Right ventricle myocardium superior (tissue), 1 donor: ENCODE measurements at regions not wholly inside any gene's neighbourhood (a gene's known extent, or its start where the extent isn't known, plus 50 kb on each side); places are given as distances from the start of the nearest gene placed in this dataset.

ENCODE experiments used
- ATAC-seq: fragments of 200-7000 bp; cut with Tn5 transposase; one replicate; pipeline ENCODE4 v1.9.1; 2020; ENCODE audit warnings: mild to moderate bottlenecking; ENCODE audit not compliant: poor library complexity
- DNase-seq: peaks from one replicate; pipeline ENCODE4 v3.0.0-alpha.2; 2020
- intact Hi-C: fragments of 100-400 bp; cut with DNase I; formaldehyde crosslinking; loops from one replicate; pipeline ENCODE4 v1.11.2; 2022
- donor health status: DM: no; HTN: yes; CAD: no; lungs with severe emphysema.

DNA sequence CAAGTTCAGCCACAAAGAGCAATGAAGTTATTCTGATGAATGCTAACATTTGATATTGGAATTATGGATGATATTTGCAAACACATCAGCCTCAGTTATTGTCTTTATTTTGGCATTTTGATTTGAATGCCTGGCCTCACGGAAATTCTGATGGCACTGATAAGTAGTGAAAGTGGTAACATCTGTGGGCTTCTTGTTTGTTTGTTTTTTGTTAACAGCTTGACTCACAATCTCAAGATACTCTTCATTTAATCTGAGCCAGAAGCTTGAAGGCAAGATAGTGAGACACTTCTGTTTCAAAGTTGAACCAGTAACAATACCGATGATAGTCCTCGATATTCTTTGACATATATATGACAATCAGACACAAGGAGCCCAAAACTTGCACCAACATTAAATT is 182.9 kb upstream of the NFIA start:
- ATAC-seq (no peak), DNase-seq (no peak)
- intact Hi-C loops, result no loop called here

DNA sequence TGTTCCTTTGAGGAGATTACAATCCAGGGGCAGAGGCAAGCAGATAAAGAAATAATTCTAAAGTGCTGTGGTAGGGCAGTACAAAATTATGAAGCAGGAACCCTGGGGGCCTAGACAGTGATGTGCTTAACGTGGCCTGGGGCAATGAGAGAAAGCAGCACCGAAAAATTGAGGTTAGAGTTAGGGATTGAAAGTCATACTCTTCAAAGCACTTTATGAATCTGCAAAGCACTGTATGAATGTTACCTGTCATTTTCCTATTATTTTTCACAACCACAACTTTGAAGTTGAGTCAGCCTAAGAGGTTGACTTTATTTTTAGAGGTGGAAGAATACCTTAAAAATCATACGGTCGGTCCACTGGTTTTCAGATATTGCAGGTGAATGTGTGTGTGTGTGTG is 183.4 kb upstream of the NFIA start:
- intact Hi-C loops, result no loop called here
- ATAC-seq (no peak), DNase-seq (no peak)

GRCh38 chr1:60898413-60898812 is 183.9 kb upstream of the NFIA start:
- ATAC-seq (no peak), DNase-seq (no peak)
- intact Hi-C loops, result no loop called here

DNA sequence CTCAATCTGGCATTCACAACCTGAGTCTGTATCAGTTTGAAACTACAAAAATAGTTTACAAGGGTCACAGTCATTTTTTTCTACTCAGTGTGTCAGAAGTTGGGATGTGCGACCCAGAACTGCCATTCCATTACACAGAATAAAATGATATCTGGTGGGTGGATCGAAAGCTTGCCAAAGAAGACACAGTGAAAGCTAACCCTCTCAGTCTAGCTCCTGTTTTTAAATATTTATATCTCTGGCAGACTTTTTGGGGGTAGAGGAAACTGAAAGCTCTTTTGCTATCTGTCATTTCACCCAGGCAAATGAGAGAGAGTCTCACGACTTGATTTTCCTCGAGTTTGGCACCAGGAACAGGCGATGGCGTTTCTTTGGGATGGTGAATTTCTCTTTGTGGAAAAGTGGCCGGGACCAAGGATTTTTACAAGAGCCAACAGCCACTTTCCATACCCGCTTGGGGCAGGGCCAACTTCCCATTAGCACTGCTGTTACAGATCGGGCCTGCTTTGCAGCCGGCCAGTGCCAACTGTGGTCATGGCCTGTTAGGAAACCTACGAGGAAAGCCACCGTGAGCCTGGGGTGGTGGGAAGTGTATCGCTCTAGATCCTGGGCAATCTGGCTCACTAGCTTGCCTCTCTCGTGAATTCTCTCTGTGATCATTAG is 185.5 kb upstream of the NFIA start:
- DNase-seq, result peak; percentile 58
- intact Hi-C loops, result no loop called here
- ATAC-seq, result peak; percentile 25

DNA sequence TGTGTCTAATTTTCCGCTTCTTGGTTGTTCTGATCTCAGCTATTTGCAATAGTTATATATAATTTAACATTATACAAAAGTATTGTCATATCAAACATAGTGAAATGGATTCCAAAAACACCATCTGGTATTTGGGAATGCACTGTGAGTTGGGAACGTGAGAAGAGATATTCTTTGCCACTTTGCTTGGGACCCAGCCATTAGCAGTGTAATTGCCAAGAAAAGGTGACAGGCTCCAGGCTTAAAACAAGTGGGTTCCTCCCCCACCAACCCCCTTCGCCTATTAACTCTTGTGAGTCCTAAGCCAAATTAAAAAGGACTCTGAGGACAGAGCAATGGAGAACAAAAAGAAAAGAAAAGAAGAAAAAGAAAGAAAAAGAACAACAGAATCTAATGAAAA is 186.7 kb upstream of the NFIA start:
- DNase-seq, result no peak
- ATAC-seq, result peak; percentile 84
- intact Hi-C loops, result no loop called here

- intact Hi-C loops, result no loop called here
- DNase-seq (no peak), ATAC-seq (peak; percentile 52)
Observed at GRCh38 chr1:60895252-60895651, 187.1 kb upstream of the NFIA start.

DNA sequence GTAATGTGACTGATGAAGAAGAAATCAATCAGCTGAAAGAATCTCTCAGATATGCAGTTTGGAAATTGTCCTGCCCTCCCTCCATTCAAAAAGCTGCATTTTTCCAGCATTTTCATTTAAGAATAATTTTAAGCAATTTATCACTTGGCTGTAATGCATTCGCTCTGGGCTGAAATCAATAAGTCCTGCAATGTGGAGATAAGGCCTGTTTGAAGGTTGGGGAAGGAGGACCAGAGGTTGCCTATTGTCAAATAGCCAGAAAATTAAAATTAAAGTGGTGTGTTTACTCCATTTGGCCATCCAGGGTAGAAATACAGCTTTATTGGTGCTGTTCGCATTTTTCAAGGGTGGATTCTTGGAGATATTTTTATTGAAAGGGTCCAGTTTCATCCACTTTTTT is 187.6 kb upstream of the NFIA start:
- intact Hi-C loops, result no loop called here
- DNase-seq, result no peak
- no peak for ATAC-seq

DNA sequence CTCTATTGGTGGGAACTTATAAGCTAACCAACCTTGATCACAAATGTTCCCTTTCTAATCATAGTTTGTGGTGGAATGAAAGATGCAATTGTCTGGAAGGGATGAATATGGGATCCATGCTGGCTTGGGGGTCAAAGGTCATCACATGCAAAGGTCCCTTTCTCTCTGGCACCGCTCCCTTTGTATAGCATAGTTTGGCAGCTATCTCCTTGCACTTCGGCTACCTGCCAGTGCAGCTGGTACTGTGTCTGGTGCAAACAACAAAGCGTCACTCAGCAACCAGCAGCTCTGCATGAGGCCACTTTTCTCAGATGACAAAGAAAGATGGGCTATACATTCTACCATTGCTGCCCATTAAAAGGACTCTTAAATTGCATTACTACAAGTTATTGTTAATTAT is 188.2 kb upstream of the NFIA start:
- intact Hi-C loops, result no loop called here
- ATAC-seq (no peak), DNase-seq (no peak)

DNA sequence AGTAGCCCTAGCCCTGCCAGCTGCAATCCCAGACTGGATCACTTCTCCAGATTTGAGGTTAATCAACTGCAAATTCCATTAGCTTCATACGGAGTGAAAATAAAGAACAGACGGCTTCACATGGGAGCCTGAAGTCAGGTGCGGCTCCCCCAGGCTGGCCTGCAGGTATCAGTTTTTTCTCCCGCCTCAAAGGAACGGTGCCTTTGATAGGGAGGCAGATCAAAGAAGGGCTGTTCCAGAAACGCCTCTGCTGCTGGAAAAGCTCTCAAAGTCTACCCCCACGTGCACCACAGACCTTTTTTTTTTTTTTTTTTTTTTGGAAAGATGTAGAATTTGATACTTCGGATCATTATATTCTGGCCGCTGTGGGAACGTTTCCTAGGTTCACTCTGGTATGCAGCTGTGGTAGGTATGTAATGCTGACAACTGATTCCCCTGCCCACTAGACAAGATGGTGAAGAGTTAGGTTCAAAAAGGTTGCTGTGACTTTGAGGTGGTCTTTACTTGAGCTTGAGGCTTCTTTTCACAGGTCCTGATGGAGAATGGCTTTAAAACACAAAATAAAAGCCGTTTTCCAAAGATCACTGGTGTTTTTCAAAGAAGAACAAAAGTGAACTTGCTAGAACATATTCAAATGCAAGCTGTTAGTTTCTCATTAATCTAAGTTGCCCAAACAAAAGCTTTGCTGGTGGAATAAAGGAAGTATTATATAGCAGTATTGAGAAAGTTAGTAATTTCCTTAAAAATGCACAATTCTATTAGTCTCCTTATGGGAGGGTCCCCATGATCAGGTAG is 189.0 kb upstream of the NFIA start:
- intact Hi-C loops, result no loop called here
- ATAC-seq, result no peak
- no peak for DNase-seq

DNA sequence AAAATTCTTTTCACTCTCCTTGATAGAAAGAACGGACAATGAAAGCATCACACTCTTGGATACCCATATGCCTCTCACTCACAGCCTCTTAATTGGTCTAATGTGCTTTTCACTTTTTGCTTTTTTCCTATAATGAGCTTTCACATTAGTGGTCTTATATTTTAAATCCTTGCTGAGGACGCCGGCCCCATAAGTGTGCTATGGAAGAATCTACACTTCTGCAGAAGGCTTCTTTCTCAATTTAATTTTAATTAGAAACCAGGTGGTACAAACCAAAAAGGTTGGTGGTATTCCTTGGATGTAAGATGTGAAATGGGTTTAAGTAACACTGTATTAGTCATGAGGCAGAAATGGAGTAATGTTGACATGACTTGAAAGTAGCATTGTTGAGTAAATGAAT is 190.6 kb upstream of the NFIA start:
- intact Hi-C loops, result no loop called here
- ATAC-seq, result no peak
- no peak for DNase-seq

GRCh38 chr1:60891281-60891680 is 191.1 kb upstream of the NFIA start:
- intact Hi-C loops, result no loop called here
- DNase-seq (no peak), ATAC-seq (no peak)

DNA sequence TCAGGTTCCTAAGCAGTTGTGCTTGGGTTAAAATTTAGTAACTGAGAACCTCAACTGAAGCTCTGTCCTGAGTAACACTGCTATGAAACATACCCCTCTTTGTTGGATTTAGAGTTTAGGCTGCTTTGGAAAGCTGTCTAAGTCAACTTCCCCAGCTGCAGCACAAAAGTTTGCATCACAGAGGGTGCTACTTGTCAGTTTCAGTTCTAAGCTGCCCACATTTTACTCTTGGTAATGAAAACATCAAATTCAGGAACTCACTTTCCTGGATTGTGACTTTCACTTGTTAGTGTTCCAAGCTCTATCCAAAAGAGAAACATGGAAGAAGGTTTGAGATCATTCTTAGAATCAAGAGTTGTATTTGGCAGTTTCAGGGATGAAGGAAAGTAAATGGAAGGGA is 191.7 kb upstream of the NFIA start:
- DNase-seq (no peak), ATAC-seq (no peak)
- intact Hi-C loops, result no loop called here

GRCh38 chr1:60889709-60890108 is 192.7 kb upstream of the NFIA start:
- ATAC-seq, result no peak
- no peak for DNase-seq
- intact Hi-C loops, result no loop called here

DNA sequence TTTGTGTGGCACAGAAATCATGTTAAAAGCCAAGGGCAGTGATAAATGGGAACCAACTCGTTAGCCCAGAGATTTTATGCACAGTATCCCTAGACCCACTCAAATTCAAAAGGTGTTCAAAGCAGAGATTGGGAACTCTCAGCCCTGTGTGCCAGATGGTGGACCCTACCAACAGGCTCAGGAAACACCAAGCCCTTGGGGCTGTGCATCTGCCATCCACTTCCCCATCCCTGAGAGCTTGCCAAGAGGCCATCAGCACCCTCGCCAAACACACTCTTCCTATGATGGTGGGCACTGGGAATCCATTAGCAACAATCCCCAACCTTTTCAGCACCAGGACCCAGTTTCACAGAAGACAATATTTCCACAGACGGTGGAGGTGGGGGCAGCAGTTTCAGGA is 194.2 kb upstream of the NFIA start:
- no peak for DNase-seq
- no peak for ATAC-seq
- intact Hi-C loops, result no loop called here

DNA sequence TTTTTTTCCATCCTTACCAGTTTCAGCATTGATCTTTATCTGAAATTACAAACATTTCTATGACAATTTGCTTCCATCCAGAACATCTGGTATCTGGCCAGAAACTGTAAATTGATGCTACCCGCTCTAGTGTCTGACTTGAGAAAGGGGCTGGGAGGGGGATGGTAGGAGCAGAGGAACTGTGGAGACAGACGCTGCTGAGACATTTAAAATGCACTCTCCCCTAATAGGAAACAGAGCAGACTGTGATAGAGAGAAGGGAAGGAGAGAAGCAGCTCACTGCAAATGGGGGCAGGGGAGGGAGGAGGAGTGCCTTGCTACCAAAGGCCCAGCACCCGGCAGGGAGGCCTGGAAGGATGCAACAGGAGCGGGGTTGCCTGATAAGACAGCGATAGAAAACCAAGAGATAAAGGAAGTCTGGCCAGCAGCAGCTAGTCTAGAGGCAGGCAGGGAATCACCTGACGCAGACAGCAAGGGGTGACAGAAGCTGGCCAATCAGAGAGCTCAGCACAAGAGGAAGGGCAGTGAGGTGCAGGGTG is 195.5 kb upstream of the NFIA start:
- DNase-seq, result no peak
- intact Hi-C loops, result no loop called here
- no peak for ATAC-seq

DNA sequence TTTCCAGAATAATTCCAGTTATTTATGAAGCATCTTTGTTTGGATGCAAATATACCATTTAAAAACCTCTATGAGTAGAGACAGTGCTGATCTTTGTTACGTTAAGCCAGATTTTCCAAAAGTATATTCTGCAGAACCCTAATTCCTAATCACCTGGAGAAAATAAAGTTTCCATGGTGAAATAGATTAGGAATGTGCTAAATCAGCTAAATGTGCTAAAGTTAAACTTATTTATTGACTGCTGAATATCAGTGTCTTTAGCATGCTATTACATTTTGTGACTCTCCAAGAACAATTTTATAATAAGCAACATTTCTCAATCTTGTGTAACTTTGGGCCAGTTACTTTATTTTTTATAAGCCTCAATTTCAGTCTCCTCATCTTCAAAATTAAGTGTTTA is 196.3 kb upstream of the NFIA start:
- ATAC-seq, result no peak
- intact Hi-C loops, result no loop called here

GRCh38 chr1:60880202-60880601 is 202.2 kb upstream of the NFIA start:
- DNase-seq (no peak), ATAC-seq (no peak)
- intact Hi-C loops, result no loop called here

More for the DNA sequence above, 196.3 kb upstream of the NFIA start:
- DNase-seq, result no peak

DNA sequence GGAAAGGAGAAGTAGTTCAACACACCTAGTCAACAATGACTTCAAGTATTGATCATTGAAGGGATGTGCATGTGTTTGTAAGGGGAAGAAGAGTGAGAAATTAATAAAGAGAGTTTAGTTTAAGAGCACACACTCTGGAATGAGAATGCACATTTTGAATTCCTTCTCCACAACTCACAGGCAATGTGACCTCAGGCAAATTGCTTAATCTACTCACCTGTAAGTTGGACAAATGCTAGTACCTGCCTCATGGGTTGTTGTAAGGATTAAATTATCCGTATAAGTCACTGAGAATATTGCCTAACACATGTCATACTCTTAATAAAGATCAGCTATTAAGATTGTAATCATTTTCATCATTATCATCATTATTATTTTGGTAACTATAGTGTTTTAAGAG is 204.0 kb upstream of the NFIA start:
- no peak for DNase-seq
- intact Hi-C loops, result no loop called here
- no peak for ATAC-seq

GRCh38 chr1:60877376-60877775 is 205.0 kb upstream of the NFIA start:
- DNase-seq, result no peak
- no peak for ATAC-seq
- intact Hi-C loops, result no loop called here

DNA sequence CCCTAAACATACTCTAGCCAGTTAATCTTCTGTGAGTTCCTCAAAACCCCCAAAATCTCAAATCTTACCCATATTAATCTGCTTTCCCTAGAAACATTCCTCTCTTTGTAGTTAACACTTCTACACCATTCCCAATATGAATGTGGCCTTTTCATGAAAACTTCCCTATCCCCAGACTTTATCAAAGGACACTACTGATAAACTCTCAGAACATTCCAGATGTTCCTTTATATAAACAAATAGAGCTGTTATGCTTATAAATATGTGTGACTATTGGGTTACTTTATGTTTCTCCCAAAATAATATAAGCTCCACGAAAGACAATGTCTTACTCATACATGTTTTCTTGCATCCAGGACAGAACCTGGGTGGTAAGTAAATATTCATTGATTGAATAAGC is 205.4 kb upstream of the NFIA start:
- intact Hi-C loops, result no loop called here
- DNase-seq (no peak), ATAC-seq (no peak)
